Right hindlimb (tissue), 1 donor: ENCODE measurements at regions not wholly inside any gene's neighbourhood (a gene's known extent, or its start where the extent isn't known, plus 50 kb on each side); places are given as distances from the start of the nearest gene placed in this dataset.

Experiments
- DNase-seq: peaks from one replicate; pipeline ENCODE4 v3.0.0-alpha.2; 2018

DNA sequence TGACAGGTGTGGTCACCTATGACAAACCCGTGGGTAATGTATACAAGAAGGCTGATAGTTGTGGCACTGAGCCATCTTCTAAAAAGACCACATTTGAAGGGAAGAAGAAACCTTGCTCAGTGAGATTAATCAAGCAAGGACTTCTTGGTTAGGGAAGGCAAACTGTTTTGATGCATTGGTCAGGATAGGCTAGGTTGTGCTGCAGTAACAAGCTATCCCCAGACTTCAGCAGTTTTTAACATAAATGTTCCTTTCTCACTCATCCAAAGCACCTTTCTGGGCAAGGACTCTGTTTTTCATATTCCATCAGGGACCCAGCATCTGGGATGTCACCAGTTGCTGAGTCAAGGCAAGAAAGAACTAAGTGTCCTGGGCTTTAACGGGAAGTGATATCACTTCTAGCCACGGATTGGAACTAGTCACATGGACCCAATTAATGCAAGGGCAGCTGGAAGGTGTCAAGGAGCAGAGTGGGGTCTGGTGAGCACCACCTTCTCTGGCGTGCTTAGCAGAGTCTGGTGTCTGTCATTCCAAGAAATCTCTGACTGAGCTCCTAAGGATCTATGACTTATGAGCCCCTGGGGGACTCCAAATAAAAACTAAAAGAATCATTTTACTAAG is 52.0 kb upstream of the CCL2 start:
- DNase-seq, result no peak

DNA sequence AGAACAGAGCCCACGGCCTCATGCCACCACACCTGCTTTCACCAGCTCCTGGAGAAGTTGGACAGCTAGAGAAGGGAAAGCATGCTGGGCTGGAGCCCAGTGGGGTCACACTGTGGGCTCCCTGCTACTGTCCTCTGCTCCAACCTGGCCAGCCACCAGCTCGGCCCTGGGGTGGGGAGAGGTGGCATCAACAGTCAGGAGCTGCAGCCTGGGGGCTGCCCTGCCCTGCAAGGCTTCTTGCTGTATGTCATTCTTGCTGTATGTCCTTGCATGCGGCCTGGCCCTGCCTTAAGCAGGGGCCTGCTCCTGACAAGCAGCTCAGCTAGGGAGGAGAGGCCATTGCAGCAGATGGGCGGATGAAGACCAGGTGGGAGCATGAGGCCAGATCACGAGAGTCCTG is 50.7 kb upstream of the CCL2 start:
- no peak for DNase-seq
